Stimulated activated CD8-positive, alpha-beta memory T cell treated with anti-CD3 and anti-CD28 coated beads, Interleukin-4, amount 100 ng/mL, for 4 hours (primary cell): ENCODE measurements at regions not wholly inside any gene's neighbourhood (a gene's known extent, or its start where the extent isn't known, plus 50 kb on each side); places are given as distances from the start of the nearest gene placed in this dataset.
"Not testable (repeated sequence)": the region's sequence is repeated elsewhere in the genome, so short reads cannot be mapped to it uniquely, and the experiment has no call there.

Source experiments
- DNase-seq, 2 donors: peaks; one replicate each; pipeline ENCODE4 v3.0.0-alpha.2; 2020; ENCODE audit warnings: low read depth in 2 of 2, low spot score in 1 of 2

- no peak for DNase-seq
These were observed 233.1 kb upstream of the HES1 start for GRCh38 chr3:193902607-193903511.

GRCh38 chr3:193903512-193903817, 232.5 kb upstream of the HES1 start:
- DNase-seq: no peak

- DNase-seq: no peak
These were observed 232.0 kb upstream of the HES1 start for GRCh38 chr3:193903966-193904365.

DNA sequence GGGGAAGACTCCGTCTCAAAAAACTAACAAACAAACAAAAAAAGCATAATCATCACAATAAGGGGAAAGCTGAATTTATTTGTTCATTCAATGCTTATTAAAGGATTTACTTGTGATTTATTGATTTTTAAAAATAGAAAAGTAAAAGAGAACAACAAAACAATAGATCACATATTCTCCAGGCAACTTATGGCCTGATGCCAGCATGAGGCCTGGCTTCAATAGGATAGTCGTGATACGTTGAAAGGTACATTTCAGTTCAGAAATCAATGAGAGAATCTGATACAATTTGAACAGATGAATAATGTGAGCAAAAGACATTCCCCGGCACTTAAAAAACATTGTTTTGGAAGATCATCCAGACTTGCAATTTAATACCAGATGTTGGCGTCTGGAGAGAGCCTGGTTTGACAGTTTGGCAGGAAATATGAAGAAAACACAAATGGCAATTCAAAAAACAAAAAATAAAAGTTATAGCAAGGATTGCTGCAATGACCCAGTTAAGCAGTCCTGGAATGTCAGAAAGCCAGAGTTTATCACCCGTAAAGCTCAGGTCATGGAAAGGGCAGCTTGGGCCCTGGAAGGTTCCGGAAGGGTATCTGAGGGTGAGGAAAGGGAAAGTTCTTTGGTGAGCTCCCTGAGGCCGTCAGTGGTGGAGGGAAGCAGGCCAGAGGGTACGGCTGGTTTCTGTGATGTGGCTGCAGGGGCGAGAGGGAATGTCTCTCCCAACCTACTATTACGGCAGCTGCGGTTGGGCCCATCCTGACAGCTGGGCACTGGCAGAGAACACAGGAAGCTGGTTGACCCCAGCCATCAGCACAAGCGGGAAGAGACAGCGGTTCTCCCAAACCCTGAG, 230.2 kb upstream of the HES1 start:
- DNase-seq: no peak

GRCh38 chr3:193906849-193907410, 229.0 kb upstream of the HES1 start:
- DNase-seq: no peak

DNA sequence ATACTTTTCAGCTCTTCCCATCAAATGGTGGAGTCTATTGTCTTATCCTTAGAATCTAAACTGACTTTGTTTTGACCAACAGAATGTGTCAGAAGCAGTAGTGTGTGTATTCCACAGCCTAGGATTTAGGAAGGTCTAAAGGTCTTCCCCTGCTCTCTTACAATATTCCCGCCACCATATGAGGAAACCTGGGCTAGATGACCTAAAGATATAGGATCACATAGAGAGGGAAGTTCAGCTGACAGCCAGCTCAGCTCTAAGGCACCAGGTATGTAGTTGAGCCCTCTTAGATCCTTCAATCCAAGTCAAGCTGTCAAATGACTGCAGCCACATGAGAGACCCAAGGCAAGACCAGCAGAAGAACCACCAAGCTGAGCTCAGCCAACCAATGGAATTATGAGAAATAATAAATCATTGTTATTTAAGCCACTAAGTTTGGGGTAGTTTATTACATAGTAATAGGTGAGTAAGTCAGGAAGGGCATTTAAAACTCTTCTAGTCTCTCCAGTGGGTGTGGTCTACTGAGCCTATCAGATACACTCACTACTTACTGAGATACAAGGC, 227.7 kb upstream of the HES1 start:
- DNase-seq: no peak

DNA sequence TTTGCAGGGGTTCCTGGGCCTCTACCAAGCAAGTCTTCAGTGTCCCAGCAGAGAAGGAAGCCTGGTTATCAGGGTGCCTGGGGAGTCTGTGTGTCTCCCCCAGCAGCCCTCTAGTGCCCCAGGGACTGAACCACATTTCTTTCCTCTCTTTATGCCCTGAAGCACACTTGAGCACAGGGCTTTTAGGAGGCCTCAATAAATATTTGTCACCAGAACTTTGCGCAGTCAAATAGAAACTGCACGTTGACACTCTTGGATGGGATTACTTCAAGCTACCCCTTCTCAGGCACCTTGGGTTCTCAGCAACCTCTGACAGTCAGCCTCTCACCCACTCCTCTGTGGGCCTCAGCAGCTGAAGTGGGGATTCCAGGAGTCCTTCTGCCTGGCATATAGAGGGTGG, 226.6 kb upstream of the HES1 start:
- DNase-seq: no peak

GRCh38 chr3:193910310-193910709, 225.6 kb upstream of the HES1 start:
- no peak for DNase-seq

- DNase-seq: no peak
These were observed 224.8 kb upstream of the HES1 start for GRCh38 chr3:193910886-193911738.

DNA sequence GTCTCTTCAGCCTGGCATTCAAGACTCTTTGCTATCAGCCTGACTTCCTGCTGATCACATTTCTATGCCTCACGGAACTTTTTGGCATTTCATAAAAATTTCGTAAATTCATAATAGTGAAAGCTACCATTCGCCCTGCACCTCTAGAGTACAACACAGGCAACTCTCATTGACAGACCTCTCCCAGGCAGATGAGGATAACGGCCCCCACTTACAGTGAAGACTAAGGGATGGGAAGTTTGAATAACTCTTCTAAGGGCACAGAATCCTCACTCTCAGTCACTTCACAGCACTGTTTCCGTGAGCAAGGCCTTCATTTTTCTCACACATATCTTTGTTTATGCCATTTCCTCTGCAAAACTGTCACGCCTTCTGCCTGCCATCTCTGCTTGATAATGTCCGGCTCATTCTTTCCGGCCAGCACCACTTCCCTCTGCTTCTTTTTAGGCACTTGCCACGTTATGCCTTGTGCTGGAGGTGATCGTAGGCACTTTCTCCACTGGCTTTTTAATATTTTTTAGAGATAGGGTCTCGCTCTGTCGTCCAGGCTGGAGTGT, 224.1 kb upstream of the HES1 start:
- no peak for DNase-seq

GRCh38 chr3:193912621-193913178, 223.2 kb upstream of the HES1 start:
- DNase-seq: no peak

DNA sequence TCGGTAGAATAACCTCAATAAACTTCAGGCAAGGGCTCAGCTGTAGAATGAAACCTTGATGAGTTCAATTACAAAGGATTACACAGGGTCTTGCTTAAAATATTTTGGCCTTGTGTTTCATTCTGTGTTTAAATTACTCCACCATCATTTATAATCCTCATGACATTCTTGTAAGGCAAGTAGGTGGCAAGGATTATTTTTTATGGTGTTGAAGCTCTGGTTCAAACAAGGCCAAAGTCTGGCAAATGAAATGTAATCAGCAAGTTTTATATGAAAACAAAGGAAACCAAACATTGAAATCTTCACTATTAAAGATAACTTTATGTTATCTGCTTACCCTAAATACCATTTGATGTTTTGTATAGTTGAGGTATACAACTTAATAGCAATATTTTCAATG, 221.3 kb upstream of the HES1 start:
- no peak for DNase-seq

DNA sequence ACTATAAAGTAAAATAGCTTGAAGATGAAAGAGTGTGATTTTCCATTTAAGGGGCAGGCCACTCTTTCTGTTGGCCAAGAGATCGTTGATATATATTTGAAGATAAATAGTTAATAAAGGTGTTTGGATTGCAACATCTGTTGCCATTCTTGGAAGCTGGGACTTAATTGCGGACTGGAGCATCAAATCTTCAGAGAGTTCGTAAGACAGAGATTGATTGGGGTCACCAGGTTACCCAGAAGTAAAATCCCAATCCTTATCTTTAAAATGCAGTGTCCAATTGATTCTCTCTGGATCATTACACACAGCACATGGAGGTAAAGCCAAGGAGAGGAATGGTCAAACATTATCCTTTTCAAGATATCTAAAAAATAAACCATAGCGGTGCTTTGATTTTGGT, 220.8 kb upstream of the HES1 start:
- no peak for DNase-seq

DNA sequence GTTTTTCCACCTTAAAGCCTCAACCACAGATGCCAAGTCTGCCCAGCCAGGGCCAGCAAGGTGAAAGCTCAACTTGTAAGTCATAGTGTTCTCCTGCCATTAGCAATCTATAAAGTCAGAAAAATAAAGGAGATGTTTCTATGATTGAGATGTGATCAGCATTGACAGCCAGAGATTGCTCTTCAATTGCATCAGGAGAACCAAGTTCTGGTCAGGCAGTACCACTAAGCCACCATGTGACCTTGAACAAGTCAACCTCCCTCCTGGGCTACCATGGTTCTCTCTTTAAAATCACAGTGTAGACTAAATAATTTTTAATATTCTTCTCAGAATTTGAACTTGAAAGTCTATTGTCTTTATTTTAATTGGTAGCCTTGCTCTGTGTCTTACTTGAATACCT, 220.3 kb upstream of the HES1 start:
- DNase-seq: no peak

GRCh38 chr3:193917158-193917557, 218.8 kb upstream of the HES1 start:
- DNase-seq: no peak

GRCh38 chr3:193921465-193921864, 214.5 kb upstream of the HES1 start:
- DNase-seq: no peak

- no peak for DNase-seq
These were observed 213.7 kb upstream of the HES1 start for GRCh38 chr3:193922034-193922774.

- DNase-seq: not testable (repeated sequence)
These were observed 212.0 kb upstream of the HES1 start for GRCh38 chr3:193923958-193924357.

- DNase-seq: not testable (repeated sequence)
These were observed 209.9 kb upstream of the HES1 start for GRCh38 chr3:193926071-193926470.
